Activated CD4-positive, alpha-beta memory T cell treated with anti-CD3 and anti-CD28 coated beads for 36 hours (primary cell): ENCODE measurements at regions not wholly inside any gene's neighbourhood (a gene's known extent, or its start where the extent isn't known, plus 50 kb on each side); places are given as distances from the start of the nearest gene placed in this dataset.

Experiments
- CTCF ChIA-PET: fragments of 350-600 bp; sonication (Branson Sonifier 250); formaldehyde crosslinking; loops from one replicate; lab custom pipeline; 2021; ENCODE audit warnings: antibody characterized with exemption, inconsistent platforms; lab: Charles Lee
- POLR2A ChIA-PET: fragments of 350-600 bp; sonication (Branson Sonifier 250); formaldehyde crosslinking; loops from one replicate; lab custom pipeline; 2021; ENCODE audit warnings: antibody characterized with exemption; lab: Charles Lee
- DNase-seq: peaks from one replicate; pipeline ENCODE4 v3.0.0-alpha.2; 2020
- H3K27ac Mint-ChIP-seq: one replicate; pipeline ENCODE4 v1.8.0; 2021; ENCODE audit warnings: mixed read lengths
- H3K27me3 Mint-ChIP-seq: one replicate; pipeline ENCODE4 v1.8.0; 2021; ENCODE audit warnings: mixed read lengths
- H3K36me3 Mint-ChIP-seq: one replicate; pipeline ENCODE4 v1.8.0; 2021; ENCODE audit warnings: mixed read lengths
- H3K4me1 Mint-ChIP-seq: one replicate; pipeline ENCODE4 v1.8.0; 2021; ENCODE audit warnings: low read depth, mixed read lengths
- H3K4me3 Mint-ChIP-seq: one replicate; pipeline ENCODE4 v1.8.0; 2021; ENCODE audit warnings: mild to moderate bottlenecking, mixed read lengths
- H3K9me3 Mint-ChIP-seq: one replicate; pipeline ENCODE4 v1.8.0; 2021; ENCODE audit warnings: mixed read lengths
- intact Hi-C: fragments of 100-400 bp; cut with micrococcal nuclease; formaldehyde crosslinking; loops from one replicate; pipeline ENCODE4 v1.15.1; 2023

GRCh38 chr2:67684991-67685390, 287.9 kb downstream of the ETAA1 start:
- intact Hi-C loops = no loop called here
- no peaks in the 10 kb centered on the region for H3K9me3 Mint-ChIP-seq
- no peak overlapping the region for H3K4me3 Mint-ChIP-seq
- no peaks in the 10 kb centered on the region for H3K4me1 Mint-ChIP-seq
- ChIA-PET CTCF (no interaction called here), POLR2A (no interaction called here)
- peaks cover 4% of the 10 kb centered on the region for H3K27me3 Mint-ChIP-seq
- no peaks in the 10 kb centered on the region for H3K36me3 Mint-ChIP-seq
- H3K27ac Mint-ChIP-seq = no peak overlapping the region
- DNase-seq = no peak

DNA sequence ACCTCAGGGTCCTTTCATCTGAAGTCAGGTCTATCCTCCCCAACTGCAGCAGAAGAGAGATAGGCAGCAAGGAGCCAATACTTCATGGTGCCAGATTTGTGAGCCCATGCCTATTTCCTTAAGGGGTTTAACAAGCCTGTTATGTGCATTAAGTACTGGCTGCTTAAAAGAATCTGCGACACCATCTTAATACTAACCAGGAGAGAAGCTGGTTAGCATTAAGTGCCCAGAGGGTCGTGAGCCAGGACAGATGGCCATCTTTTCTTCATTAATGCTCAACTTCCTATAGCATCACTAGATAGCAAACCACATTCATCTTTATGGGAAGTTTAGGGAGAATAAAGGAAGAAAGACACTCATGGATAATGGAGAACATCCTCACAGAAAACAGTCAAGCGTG, 289.1 kb downstream of the ETAA1 start:
- Mint-ChIP-seq H3K27ac (no peak overlapping the region), H3K4me3 (no peak overlapping the region), H3K9me3 (no peaks in the 10 kb centered on the region), H3K27me3 (peaks cover 6% of the 10 kb centered on the region), H3K36me3 (no peaks in the 10 kb centered on the region), H3K4me1 (no peaks in the 10 kb centered on the region)
- ChIA-PET CTCF (no interaction called here), POLR2A (no interaction called here)
- no peak for DNase-seq
- intact Hi-C loops = no loop called here

GRCh38 chr2:67689186-67689585, 292.1 kb downstream of the ETAA1 start:
- ChIA-PET CTCF (no interaction called here), POLR2A (no interaction called here)
- Mint-ChIP-seq H3K9me3 (no peaks in the 10 kb centered on the region), H3K27ac (no peak overlapping the region), H3K36me3 (no peaks in the 10 kb centered on the region), H3K4me1 (no peaks in the 10 kb centered on the region), H3K27me3 (peaks cover 8% of the 10 kb centered on the region), H3K4me3 (no peak overlapping the region)
- intact Hi-C loops = no loop called here
- DNase-seq = no peak

GRCh38 chr2:67689651-67690050, 292.5 kb downstream of the ETAA1 start:
- no peaks in the 10 kb centered on the region for H3K36me3 Mint-ChIP-seq
- no peak overlapping the region for H3K4me3 Mint-ChIP-seq
- ChIA-PET POLR2A (no interaction called here), CTCF (no interaction called here)
- H3K9me3 Mint-ChIP-seq = no peaks in the 10 kb centered on the region
- intact Hi-C loops = no loop called here
- no peak for DNase-seq
- H3K4me1 Mint-ChIP-seq = no peaks in the 10 kb centered on the region
- H3K27ac Mint-ChIP-seq = no peak overlapping the region
- peaks cover 8% of the 10 kb centered on the region for H3K27me3 Mint-ChIP-seq

- CTCF ChIA-PET = no interaction called here
- H3K27me3 Mint-ChIP-seq = peaks cover 7% of the 10 kb centered on the region
- no peaks in the 10 kb centered on the region for H3K4me1 Mint-ChIP-seq
- no peak for DNase-seq
- H3K4me3 Mint-ChIP-seq = no peak overlapping the region
- POLR2A ChIA-PET = no interaction called here
- no peak overlapping the region for H3K27ac Mint-ChIP-seq
- no peaks in the 10 kb centered on the region for H3K9me3 Mint-ChIP-seq
- intact Hi-C loops = no loop called here
- no peaks in the 10 kb centered on the region for H3K36me3 Mint-ChIP-seq
Observed at GRCh38 chr2:67694445-67694844, 297.3 kb downstream of the ETAA1 start.

DNA sequence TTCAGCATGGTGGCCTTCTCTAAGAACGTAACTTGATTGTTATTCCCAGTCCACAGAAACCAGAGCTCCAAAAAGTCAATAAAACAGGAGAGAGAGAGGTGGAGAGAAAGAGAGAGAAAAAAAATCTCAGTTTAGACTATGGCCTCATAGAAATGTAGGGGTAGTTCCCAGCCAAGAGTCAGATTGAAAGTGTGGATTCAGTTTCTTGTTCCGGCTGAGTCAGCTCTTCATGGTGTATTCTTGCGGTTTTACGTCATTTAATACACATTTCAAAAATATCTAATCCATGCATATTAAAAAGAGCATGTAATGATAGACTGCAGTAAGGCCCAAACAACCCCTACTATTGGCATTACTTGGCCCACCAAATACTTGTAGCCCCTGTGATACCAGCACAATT, 303.9 kb downstream of the ETAA1 start:
- no peak overlapping the region for H3K27ac Mint-ChIP-seq
- no peaks in the 10 kb centered on the region for H3K9me3 Mint-ChIP-seq
- no peak for DNase-seq
- CTCF ChIA-PET = no interaction called here
- no peaks in the 10 kb centered on the region for H3K4me1 Mint-ChIP-seq
- no peak overlapping the region for H3K4me3 Mint-ChIP-seq
- POLR2A ChIA-PET = no interaction called here
- no peaks in the 10 kb centered on the region for H3K36me3 Mint-ChIP-seq
- intact Hi-C loops = no loop called here
- H3K27me3 Mint-ChIP-seq = no peaks in the 10 kb centered on the region

DNA sequence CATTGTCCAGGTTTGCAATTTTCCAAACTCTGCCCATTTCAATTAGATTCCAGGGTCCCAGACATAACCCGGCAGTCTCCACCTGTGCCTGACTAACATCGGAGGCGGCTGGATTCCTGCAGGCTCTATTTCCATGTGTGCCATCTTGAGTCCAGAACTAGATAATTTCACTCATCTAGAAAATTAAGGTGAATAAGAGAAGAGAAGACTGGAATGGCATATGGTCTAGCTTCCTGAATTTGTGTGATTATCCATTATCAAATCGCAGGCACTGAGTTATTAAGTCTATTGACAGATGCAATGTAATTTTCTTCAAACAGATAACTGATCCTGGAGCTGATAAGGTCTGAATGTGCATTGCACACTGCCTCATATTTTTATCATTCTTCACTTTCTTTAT, 305.2 kb downstream of the ETAA1 start:
- Mint-ChIP-seq H3K4me1 (no peaks in the 10 kb centered on the region), H3K9me3 (no peaks in the 10 kb centered on the region), H3K27me3 (no peaks in the 10 kb centered on the region), H3K36me3 (no peaks in the 10 kb centered on the region), H3K27ac (no peak overlapping the region), H3K4me3 (no peak overlapping the region)
- ChIA-PET CTCF (no interaction called here), POLR2A (no interaction called here)
- intact Hi-C loops = no loop called here
- no peak for DNase-seq

DNA sequence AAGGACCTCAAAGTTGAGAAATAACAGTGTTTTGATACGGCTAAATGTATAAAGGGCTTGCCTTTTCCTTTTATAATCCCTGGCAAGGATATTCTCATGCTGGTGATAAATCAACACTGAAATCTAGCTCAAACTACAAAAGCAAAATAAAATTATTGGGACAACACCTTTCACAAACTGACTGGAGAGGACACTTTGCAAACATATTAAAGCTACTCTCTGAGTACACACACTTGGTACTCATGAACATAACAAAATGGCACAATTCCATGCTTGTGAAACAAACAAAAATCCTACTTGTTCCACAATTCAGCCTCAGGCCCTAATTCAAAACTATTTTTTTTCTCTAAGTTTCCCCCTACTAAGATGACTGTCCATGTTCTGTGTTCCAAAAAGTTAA, 305.8 kb downstream of the ETAA1 start:
- no peak overlapping the region for H3K27ac Mint-ChIP-seq
- no peaks in the 10 kb centered on the region for H3K9me3 Mint-ChIP-seq
- POLR2A ChIA-PET = no interaction called here
- no peak for DNase-seq
- CTCF ChIA-PET = no interaction called here
- intact Hi-C loops = no loop called here
- H3K27me3 Mint-ChIP-seq = no peaks in the 10 kb centered on the region
- H3K36me3 Mint-ChIP-seq = no peaks in the 10 kb centered on the region
- H3K4me1 Mint-ChIP-seq = no peaks in the 10 kb centered on the region
- no peak overlapping the region for H3K4me3 Mint-ChIP-seq

DNA sequence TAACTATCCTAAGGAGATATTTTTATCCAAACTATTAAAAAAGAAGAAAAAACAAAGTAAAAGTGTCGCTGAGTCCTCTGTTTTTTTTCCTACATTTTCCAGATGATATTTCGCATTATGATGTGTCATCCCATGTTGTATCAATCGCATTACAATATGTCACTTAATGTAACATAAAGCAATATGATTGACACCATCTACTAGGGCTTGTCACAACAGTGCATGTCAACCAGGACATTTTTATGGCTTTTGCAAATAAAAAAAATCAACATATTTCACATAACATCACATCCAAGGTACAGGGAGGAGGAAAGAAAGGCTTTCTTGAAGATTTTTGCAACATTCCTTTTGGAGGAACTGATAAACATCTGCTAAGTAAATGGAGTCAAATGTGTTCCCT, 308.9 kb downstream of the ETAA1 start:
- intact Hi-C loops = no loop called here
- no peaks in the 10 kb centered on the region for H3K36me3 Mint-ChIP-seq
- no peaks in the 10 kb centered on the region for H3K4me1 Mint-ChIP-seq
- H3K27ac Mint-ChIP-seq = no peak overlapping the region
- H3K4me3 Mint-ChIP-seq = no peak overlapping the region
- no peaks in the 10 kb centered on the region for H3K9me3 Mint-ChIP-seq
- ChIA-PET CTCF (no interaction called here), POLR2A (no interaction called here)
- DNase-seq = no peak
- no peaks in the 10 kb centered on the region for H3K27me3 Mint-ChIP-seq

- CTCF ChIA-PET = no interaction called here
- POLR2A ChIA-PET = no interaction called here
- no peaks in the 10 kb centered on the region for H3K9me3 Mint-ChIP-seq
- H3K4me1 Mint-ChIP-seq = no peaks in the 10 kb centered on the region
- H3K4me3 Mint-ChIP-seq = no peak overlapping the region
- H3K27me3 Mint-ChIP-seq = no peaks in the 10 kb centered on the region
- intact Hi-C loops = no loop called here
- no peak overlapping the region for H3K27ac Mint-ChIP-seq
- no peaks in the 10 kb centered on the region for H3K36me3 Mint-ChIP-seq
- no peak for DNase-seq
Observed at GRCh38 chr2:67707896-67708295, 310.8 kb downstream of the ETAA1 start.

- POLR2A ChIA-PET = no interaction called here
- Mint-ChIP-seq H3K27ac (no peak overlapping the region), H3K4me1 (no peaks in the 10 kb centered on the region), H3K4me3 (no peak overlapping the region), H3K27me3 (no peaks in the 10 kb centered on the region), H3K36me3 (no peaks in the 10 kb centered on the region), H3K9me3 (no peaks in the 10 kb centered on the region)
- DNase-seq = no peak
- intact Hi-C loops = no loop called here
- CTCF ChIA-PET = no interaction called here
Observed at GRCh38 chr2:67709835-67710234, 312.7 kb downstream of the ETAA1 start.

DNA sequence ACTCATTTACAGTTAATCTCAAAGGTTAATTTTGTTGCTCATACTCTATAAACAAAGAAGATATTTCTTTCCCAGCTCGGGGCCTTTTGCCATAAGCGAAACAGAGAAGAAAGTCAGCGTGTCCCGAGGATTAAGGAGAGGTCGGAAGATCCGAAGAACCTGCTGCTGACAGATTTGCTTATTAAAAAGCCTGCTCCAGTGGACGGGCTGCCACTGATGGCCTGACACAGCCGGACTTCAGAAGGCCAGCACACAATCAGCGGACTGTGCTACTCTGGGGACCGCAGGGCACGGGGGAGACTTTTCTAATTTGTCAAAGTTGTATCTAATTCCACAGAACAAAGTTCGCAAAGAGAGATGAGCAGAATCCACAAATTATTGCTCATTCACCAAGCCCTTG, 315.4 kb downstream of the ETAA1 start:
- intact Hi-C loops = no loop called here
- no peaks in the 10 kb centered on the region for H3K27me3 Mint-ChIP-seq
- H3K27ac Mint-ChIP-seq = no peak overlapping the region
- no peaks in the 10 kb centered on the region for H3K4me1 Mint-ChIP-seq
- no peak for DNase-seq
- no peaks in the 10 kb centered on the region for H3K36me3 Mint-ChIP-seq
- POLR2A ChIA-PET = no interaction called here
- no peak overlapping the region for H3K4me3 Mint-ChIP-seq
- CTCF ChIA-PET = no interaction called here
- no peaks in the 10 kb centered on the region for H3K9me3 Mint-ChIP-seq

DNA sequence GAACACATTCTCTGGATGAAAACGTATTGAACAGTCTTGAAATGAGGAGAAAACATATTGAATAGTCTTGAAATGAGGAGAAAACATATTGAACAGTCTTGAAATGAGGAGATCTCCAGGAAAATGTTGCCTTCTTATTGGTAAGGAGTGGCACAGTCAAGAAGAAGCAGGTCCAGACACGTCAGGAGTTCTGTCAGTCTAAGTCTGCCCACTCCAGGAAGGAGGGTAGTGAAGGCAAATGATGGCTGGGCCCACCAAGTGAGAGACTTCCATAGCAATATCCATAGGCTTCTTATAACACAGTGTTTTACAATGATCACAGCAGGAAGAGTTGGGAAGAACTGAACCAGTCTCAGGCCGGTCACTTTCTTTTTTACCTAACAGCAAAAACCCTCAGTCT, 316.2 kb downstream of the ETAA1 start:
- POLR2A ChIA-PET = no interaction called here
- H3K27me3 Mint-ChIP-seq = no peaks in the 10 kb centered on the region
- intact Hi-C loops = no loop called here
- no peaks in the 10 kb centered on the region for H3K4me1 Mint-ChIP-seq
- no peak overlapping the region for H3K27ac Mint-ChIP-seq
- H3K36me3 Mint-ChIP-seq = no peaks in the 10 kb centered on the region
- H3K4me3 Mint-ChIP-seq = no peak overlapping the region
- H3K9me3 Mint-ChIP-seq = no peaks in the 10 kb centered on the region
- CTCF ChIA-PET = no interaction called here
- no peak for DNase-seq

GRCh38 chr2:67716895-67717396, 319.8 kb downstream of the ETAA1 start:
- POLR2A ChIA-PET = no interaction called here
- intact Hi-C loops = no loop called here
- no peak overlapping the region for H3K27ac Mint-ChIP-seq
- H3K36me3 Mint-ChIP-seq = no peaks in the 10 kb centered on the region
- no peaks in the 10 kb centered on the region for H3K4me1 Mint-ChIP-seq
- no peaks in the 10 kb centered on the region for H3K27me3 Mint-ChIP-seq
- no peak for DNase-seq
- CTCF ChIA-PET = no interaction called here
- peaks cover 7% of the 10 kb centered on the region for H3K9me3 Mint-ChIP-seq
- no peak overlapping the region for H3K4me3 Mint-ChIP-seq
